HL-60 (cell line): ENCODE measurements at regions not wholly inside any gene's neighbourhood (a gene's known extent, or its start where the extent isn't known, plus 50 kb on each side); places are given as distances from the start of the nearest gene placed in this dataset.

ENCODE experiments used
- DNase-seq, 2 experiments: peaks; one replicate each; pipeline ENCODE4 v3.0.0-alpha.2; 2010 to 2020; ENCODE audit warnings: low read depth in 1 of 2, low spot score in 1 of 2
- H3K27ac ChIP-seq: fragments of 250-450 bp; sonication (Bioruptor Pico); replicated peaks from 2 replicates; pipeline ENCODE4 v1.5.1; 2020; ENCODE audit warnings: mild to moderate bottlenecking, moderate library complexity
- H3K27me3 ChIP-seq: fragments of 250-450 bp; sonication (Bioruptor Pico); 2 replicates; pipeline ENCODE4 v1.5.1; 2021; ENCODE audit warnings: mild to moderate bottlenecking, moderate library complexity; ENCODE audit not compliant: insufficient read depth, poor library complexity, severe bottlenecking
- H3K4me3 ChIP-seq: replicated peaks from 2 replicates; pipeline ENCODE4 v1.5.1; 2011; ENCODE audit warnings: mild to moderate bottlenecking, control low read depth, low read length; ENCODE audit not compliant: insufficient read depth
- GABPA ChIP-seq: IDR thresholded peaks from 2 replicates; pipeline ENCODE4 v1.6.1; 2012; ENCODE audit warnings: low read depth
- POLR2AphosphoS5 ChIP-seq: IDR thresholded peaks from 2 replicates; pipeline ENCODE4 v1.6.1; 2012; ENCODE audit warnings: low read depth
- SPI1 ChIP-seq: IDR thresholded peaks from 2 replicates; pipeline ENCODE4 v1.6.1; 2012; ENCODE audit warnings: low read depth, mild to moderate bottlenecking, borderline replicate concordance
- TF ChIP-seq, protein P1 (sequence below): IDR thresholded peaks from one replicate; pipeline ENCODE4 v1.5.1; 2011; ENCODE audit warnings: low read length, control low read depth, inconsistent platforms; ENCODE audit not compliant: insufficient read depth
- TF ChIP-seq, protein P2 (sequence below): IDR thresholded peaks from 2 replicates; pipeline ENCODE4 v1.6.1; 2012; ENCODE audit warnings: low read depth; ENCODE audit not compliant: insufficient replicate concordance

DNA sequence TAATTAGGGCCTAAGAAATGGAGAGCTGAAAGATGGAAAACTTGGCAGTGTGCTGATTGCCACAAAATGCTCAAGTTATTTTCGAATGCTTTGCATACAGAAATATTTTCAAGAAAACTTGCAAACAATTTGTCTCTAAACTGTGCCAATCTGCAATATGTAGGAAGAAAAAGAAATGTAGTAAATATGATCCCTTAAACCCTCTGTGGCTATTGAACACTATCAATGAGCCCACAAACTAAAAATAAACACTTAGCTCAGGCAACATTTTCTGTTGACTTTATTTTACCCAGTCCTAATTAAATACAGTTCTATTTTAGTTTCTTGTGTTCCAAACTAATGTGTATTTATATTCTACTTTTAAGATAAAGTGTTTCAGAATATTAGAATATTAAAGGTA lies 342.1 kb downstream of the SEMA3D start:
- TF ChIP-seq GABPA, result no peak
- TF ChIP-seq POLR2AphosphoS5, result no peak
- TF ChIP-seq, protein P1, sequence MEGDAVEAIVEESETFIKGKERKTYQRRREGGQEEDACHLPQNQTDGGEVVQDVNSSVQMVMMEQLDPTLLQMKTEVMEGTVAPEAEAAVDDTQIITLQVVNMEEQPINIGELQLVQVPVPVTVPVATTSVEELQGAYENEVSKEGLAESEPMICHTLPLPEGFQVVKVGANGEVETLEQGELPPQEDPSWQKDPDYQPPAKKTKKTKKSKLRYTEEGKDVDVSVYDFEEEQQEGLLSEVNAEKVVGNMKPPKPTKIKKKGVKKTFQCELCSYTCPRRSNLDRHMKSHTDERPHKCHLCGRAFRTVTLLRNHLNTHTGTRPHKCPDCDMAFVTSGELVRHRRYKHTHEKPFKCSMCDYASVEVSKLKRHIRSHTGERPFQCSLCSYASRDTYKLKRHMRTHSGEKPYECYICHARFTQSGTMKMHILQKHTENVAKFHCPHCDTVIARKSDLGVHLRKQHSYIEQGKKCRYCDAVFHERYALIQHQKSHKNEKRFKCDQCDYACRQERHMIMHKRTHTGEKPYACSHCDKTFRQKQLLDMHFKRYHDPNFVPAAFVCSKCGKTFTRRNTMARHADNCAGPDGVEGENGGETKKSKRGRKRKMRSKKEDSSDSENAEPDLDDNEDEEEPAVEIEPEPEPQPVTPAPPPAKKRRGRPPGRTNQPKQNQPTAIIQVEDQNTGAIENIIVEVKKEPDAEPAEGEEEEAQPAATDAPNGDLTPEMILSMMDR, result no peak
- no peak for TF ChIP-seq SPI1
- TF ChIP-seq, protein P2, sequence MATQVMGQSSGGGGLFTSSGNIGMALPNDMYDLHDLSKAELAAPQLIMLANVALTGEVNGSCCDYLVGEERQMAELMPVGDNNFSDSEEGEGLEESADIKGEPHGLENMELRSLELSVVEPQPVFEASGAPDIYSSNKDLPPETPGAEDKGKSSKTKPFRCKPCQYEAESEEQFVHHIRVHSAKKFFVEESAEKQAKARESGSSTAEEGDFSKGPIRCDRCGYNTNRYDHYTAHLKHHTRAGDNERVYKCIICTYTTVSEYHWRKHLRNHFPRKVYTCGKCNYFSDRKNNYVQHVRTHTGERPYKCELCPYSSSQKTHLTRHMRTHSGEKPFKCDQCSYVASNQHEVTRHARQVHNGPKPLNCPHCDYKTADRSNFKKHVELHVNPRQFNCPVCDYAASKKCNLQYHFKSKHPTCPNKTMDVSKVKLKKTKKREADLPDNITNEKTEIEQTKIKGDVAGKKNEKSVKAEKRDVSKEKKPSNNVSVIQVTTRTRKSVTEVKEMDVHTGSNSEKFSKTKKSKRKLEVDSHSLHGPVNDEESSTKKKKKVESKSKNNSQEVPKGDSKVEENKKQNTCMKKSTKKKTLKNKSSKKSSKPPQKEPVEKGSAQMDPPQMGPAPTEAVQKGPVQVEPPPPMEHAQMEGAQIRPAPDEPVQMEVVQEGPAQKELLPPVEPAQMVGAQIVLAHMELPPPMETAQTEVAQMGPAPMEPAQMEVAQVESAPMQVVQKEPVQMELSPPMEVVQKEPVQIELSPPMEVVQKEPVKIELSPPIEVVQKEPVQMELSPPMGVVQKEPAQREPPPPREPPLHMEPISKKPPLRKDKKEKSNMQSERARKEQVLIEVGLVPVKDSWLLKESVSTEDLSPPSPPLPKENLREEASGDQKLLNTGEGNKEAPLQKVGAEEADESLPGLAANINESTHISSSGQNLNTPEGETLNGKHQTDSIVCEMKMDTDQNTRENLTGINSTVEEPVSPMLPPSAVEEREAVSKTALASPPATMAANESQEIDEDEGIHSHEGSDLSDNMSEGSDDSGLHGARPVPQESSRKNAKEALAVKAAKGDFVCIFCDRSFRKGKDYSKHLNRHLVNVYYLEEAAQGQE, result no peak
- no peak overlapping the region for H3K27ac ChIP-seq
- H3K4me3 ChIP-seq, result no peak overlapping the region
- no peaks in the 10 kb centered on the region for H3K27me3 ChIP-seq
- DNase-seq, result no peak

DNA sequence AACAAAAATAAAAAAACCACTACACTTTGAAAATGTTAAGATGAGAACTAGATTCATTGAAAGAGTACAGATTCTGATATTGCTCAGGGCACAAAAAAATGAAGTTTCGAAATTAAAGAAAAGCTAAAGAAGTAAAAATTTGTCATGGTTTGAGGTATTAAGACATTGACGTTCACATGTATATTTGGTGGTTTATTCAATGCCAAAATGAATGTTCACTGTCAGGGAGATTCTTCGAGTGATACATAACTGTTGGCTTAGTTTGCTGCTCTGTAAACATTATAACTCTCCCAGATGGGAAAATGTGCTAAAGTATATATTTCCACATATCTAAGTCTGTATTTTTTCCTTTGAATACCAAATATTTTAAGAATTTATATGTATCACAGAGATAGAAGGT lies 345.0 kb downstream of the SEMA3D start:
- Histone ChIP-seq H3K4me3 (no peak overlapping the region), H3K27me3 (no peaks in the 10 kb centered on the region), H3K27ac (no peak overlapping the region)
- no peak for DNase-seq
- TF ChIP-seq SPI1 (no peak), GABPA (no peak), POLR2AphosphoS5 (no peak)
- TF ChIP-seq, protein P1, result no peak
- TF ChIP-seq, protein P2, result no peak

DNA sequence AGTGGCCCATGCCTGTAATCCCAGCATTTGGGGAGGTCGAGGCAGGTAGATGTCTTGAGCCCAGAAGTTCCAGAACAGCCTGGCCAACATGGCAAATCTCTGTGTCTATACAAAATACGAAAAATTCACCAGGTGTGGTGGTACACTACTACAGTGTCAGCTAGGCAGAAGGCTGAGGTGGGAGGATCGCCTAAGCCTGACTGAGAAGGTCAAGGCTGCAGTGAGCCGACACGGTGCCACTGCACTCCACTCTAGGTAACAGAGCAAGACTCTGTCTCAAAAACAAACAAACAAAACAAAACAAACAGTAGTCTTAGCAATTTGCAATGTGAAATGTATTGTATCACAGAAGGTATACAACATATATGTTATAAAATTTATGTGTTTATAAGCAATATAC lies 348.0 kb downstream of the SEMA3D start:
- H3K4me3 ChIP-seq, result no peak overlapping the region
- H3K27me3 ChIP-seq, result no peaks in the 10 kb centered on the region
- DNase-seq, result no peak
- TF ChIP-seq, protein P2, result no peak
- TF ChIP-seq POLR2AphosphoS5 (no peak), GABPA (no peak), SPI1 (no peak)
- TF ChIP-seq, protein P1, result no peak
- H3K27ac ChIP-seq, result no peak overlapping the region
